K562 (cell line): ENCODE measurements at regions not wholly inside any gene's neighbourhood (a gene's known extent, or its start where the extent isn't known, plus 50 kb on each side); places are given as distances from the start of the nearest gene placed in this dataset.

Experiments
- BACH1 ChIP-seq: fragments of 200-800 bp; sonication (Bioruptor generic); IDR thresholded peaks from 2 replicates; pipeline ENCODE4 v1.6.1; 2016; ENCODE audit warnings: missing genetic modification characterization, missing compliant biosample characterization
- FOXA3 ChIP-seq, 2 experiments: fragments of 450-650 bp in 1 of 2; sonication (generic) in 1 of 2; formaldehyde crosslinking; IDR thresholded peaks in 1 of 2; conservative IDR thresholded peaks in 1 of 2; 2 replicates each; pipeline versions ENCODE4 v1.4.0 to v1.8.0; 2020 to 2022; ENCODE audit warnings: mild to moderate bottlenecking in 2 of 2, missing genetic modification reagents in 1 of 2
- ILK ChIP-seq: fragments of 450-650 bp; IDR thresholded peaks from 2 replicates; pipeline ENCODE4 v1.6.1; 2016; ENCODE audit warnings: missing genetic modification characterization, low read depth, mild to moderate bottlenecking, missing compliant biosample characterization, moderate library complexity, borderline replicate concordance
- JUND ChIP-seq, 2 experiments: IDR thresholded peaks; 2 replicates in 1 of 2; 3 replicates in 1 of 2; pipeline ENCODE4 v1.6.1; 2011; ENCODE audit warnings: borderline replicate concordance in 2 of 2, low read depth in 2 of 2, low read length in 2 of 2, improper control_type of control experiment in 1 of 2, missing biosample characterization in 1 of 2, missing genetic modification characterization in 1 of 2, missing genetic modification reagents in 1 of 2
- KLF6 ChIP-seq: fragments of 250-450 bp; sonication (Bioruptor Pico); IDR thresholded peaks from 2 replicates; pipeline ENCODE4 v1.4.0; 2020; ENCODE audit warnings: mild to moderate bottlenecking, moderate library complexity, borderline replicate concordance
- NR0B1 ChIP-seq: fragments of 450-650 bp; IDR thresholded peaks from one replicate; pipeline ENCODE4 v1.6.1; 2018; ENCODE audit warnings: mild to moderate bottlenecking, moderate library complexity; ENCODE audit not compliant: partially characterized antibody
- SIN3A ChIP-seq, 2 experiments: fragments of 150-350 bp in 1 of 2; IDR thresholded peaks; 2 replicates each; pipeline ENCODE4 v1.6.1; 2011 to 2016; ENCODE audit warnings: borderline replicate concordance in 2 of 2, low read depth in 2 of 2, low read length in 2 of 2, mild to moderate bottlenecking in 2 of 2, moderate library complexity in 2 of 2; ENCODE audit not compliant: control insufficient read depth in 1 of 2
- ZBTB7A ChIP-seq: IDR thresholded peaks from 2 replicates; pipeline ENCODE4 v1.6.1; 2011; ENCODE audit warnings: low read depth, mild to moderate bottlenecking, low read length, moderate library complexity, borderline replicate concordance; ENCODE audit not compliant: control insufficient read depth
- ZFX ChIP-seq: sonication (generic); formaldehyde crosslinking; IDR thresholded peaks from 2 replicates; pipeline ENCODE4 v1.8.0; 2022; ENCODE audit warnings: mild to moderate bottlenecking, missing genetic modification reagents, moderate library complexity
- TF ChIP-seq, protein P1 (sequence below), 3 experiments: IDR thresholded peaks in 2 of 3; conservative IDR thresholded peaks in 1 of 3; 2 replicates each; pipeline ENCODE4 v1.5.1; 2011 to 2012; ENCODE audit warnings: low read length in 3 of 3, mild to moderate bottlenecking in 3 of 3, control low read depth in 2 of 3, improper control_type of control experiment in 1 of 3, inconsistent platforms in 1 of 3, low read depth in 1 of 3, mixed read lengths in 1 of 3, moderate library complexity in 1 of 3; ENCODE audit not compliant: insufficient read depth in 2 of 3
- TF ChIP-seq, protein P2 (sequence below), 2 experiments: fragments of 450-650 bp in 1 of 2; sonication (generic) in 1 of 2; formaldehyde crosslinking in 1 of 2; IDR thresholded peaks in 1 of 2; conservative IDR thresholded peaks in 1 of 2; 2 replicates each; pipeline versions ENCODE4 v1.6.1 to v1.8.1; 2016 to 2023; ENCODE audit warnings: mild to moderate bottlenecking in 2 of 2, moderate library complexity in 2 of 2, inconsistent platforms in 1 of 2, missing genetic modification reagents in 1 of 2
- TF ChIP-seq, protein P3 (sequence below): IDR thresholded peaks from 2 replicates; pipeline ENCODE4 v1.6.1; 2011; ENCODE audit not compliant: insufficient read length; ENCODE audit errors: extremely low read depth
- TF ChIP-seq, protein P4 (sequence below): sonication (generic); formaldehyde crosslinking; IDR thresholded peaks from 2 replicates; pipeline ENCODE4 v1.8.0; 2022; ENCODE audit warnings: mild to moderate bottlenecking, low read depth, missing genetic modification reagents

DNA sequence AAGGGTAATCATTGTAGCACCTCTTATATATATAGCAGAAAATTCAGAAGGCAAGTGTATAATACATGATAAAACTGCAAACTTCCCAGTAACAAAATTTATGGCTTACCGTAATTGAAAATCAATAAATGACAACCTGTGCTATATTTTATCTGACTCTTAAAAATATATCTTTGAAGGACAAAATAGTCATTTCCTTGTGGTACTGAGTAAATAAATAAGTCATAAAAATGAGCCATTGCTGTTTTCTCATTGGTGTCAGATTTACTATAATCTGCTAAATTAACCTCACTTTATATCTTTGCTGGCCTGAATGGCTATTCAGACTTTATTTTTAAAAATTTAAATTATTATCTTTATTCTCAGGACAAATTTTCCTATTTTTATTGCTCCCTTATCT, 1319.1 kb upstream of the SPRY2 start:
- no peak for TF ChIP-seq KLF6
- no peak for TF ChIP-seq BACH1 (tag)
- TF ChIP-seq FOXA3 (CRISPR knock-in tag; conservative IDR thresholded peaks at IDR 0.05 in 1 of 2, IDR thresholded peaks at IDR 0.05 in 1 of 2), result no peak
- no peak for TF ChIP-seq NR0B1
- no peak for TF ChIP-seq ZBTB7A
- TF ChIP-seq, protein P1, sequence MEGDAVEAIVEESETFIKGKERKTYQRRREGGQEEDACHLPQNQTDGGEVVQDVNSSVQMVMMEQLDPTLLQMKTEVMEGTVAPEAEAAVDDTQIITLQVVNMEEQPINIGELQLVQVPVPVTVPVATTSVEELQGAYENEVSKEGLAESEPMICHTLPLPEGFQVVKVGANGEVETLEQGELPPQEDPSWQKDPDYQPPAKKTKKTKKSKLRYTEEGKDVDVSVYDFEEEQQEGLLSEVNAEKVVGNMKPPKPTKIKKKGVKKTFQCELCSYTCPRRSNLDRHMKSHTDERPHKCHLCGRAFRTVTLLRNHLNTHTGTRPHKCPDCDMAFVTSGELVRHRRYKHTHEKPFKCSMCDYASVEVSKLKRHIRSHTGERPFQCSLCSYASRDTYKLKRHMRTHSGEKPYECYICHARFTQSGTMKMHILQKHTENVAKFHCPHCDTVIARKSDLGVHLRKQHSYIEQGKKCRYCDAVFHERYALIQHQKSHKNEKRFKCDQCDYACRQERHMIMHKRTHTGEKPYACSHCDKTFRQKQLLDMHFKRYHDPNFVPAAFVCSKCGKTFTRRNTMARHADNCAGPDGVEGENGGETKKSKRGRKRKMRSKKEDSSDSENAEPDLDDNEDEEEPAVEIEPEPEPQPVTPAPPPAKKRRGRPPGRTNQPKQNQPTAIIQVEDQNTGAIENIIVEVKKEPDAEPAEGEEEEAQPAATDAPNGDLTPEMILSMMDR (IDR thresholded peaks at IDR 0.05 in 2 of 3, conservative IDR thresholded peaks at IDR 0.05 in 1 of 3; ENCODE audit: insufficient read depth in 2 of 3, low read depth in 1 of 3, low read length in 3 of 3), result no peak
- TF ChIP-seq, protein P2, sequence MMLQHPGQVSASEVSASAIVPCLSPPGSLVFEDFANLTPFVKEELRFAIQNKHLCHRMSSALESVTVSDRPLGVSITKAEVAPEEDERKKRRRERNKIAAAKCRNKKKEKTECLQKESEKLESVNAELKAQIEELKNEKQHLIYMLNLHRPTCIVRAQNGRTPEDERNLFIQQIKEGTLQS (IDR thresholded peaks at IDR 0.05), result no peak
- TF ChIP-seq, protein P2 (CRISPR knock-in tag; conservative IDR thresholded peaks at IDR 0.05), result no peak
- no peak for TF ChIP-seq ZFX (CRISPR knock-in tag)
- TF ChIP-seq, protein P3, sequence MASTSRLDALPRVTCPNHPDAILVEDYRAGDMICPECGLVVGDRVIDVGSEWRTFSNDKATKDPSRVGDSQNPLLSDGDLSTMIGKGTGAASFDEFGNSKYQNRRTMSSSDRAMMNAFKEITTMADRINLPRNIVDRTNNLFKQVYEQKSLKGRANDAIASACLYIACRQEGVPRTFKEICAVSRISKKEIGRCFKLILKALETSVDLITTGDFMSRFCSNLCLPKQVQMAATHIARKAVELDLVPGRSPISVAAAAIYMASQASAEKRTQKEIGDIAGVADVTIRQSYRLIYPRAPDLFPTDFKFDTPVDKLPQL, result no peak
- no peak for TF ChIP-seq ILK (tag)
- no peak for TF ChIP-seq JUND (IDR thresholded peaks at IDR 0.05; ENCODE audit: borderline replicate concordance, low read depth, low read length)
- no peak for TF ChIP-seq JUND (tag; IDR thresholded peaks at IDR 0.05; ENCODE audit: borderline replicate concordance, low read depth, low read length)
- TF ChIP-seq SIN3A (IDR thresholded peaks at IDR 0.05; ENCODE audit: borderline replicate concordance in 2 of 2, control insufficient read depth in 1 of 2, low read depth in 2 of 2, low read length in 2 of 2), result no peak
- TF ChIP-seq, protein P4, sequence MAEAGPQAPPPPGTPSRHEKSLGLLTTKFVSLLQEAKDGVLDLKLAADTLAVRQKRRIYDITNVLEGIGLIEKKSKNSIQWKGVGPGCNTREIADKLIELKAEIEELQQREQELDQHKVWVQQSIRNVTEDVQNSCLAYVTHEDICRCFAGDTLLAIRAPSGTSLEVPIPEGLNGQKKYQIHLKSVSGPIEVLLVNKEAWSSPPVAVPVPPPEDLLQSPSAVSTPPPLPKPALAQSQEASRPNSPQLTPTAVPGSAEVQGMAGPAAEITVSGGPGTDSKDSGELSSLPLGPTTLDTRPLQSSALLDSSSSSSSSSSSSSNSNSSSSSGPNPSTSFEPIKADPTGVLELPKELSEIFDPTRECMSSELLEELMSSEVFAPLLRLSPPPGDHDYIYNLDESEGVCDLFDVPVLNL (CRISPR knock-in tag), result no peak
